ENCODE measurements at regions not wholly inside any gene's neighbourhood (a gene's known extent, or its start where the extent isn't known, plus 50 kb on each side); places are given as distances from the start of the nearest gene placed in this dataset.

DNA sequence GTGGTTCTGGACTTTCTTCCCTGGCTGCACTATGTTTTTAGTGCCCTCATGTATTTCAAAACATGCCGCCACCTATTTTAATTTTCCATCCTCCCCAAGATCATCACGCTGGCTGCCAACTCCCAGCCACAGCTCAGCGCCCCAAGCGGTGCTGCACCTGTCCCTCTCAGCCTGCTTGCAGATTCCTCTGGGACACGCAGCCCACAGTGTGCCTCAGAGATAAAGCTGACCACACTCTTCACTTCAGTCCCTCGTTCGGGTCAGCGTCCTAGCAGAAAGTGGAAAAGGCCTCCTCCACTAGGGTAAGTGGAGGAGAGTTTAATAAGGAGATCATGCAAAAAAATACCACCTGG is 56.2 kb upstream of the CKS2 start:
- intact Hi-C loops (cut with micrococcal nuclease; ENCODE audit: unreplicated experiment), result no loop called here
- CTCF ChIA-PET, result no interaction called here
- no peaks in the 10 kb centered on the region for H3K36me3 ChIP-seq (ENCODE audit: control insufficient read depth, insufficient read depth, low read length)

DNA sequence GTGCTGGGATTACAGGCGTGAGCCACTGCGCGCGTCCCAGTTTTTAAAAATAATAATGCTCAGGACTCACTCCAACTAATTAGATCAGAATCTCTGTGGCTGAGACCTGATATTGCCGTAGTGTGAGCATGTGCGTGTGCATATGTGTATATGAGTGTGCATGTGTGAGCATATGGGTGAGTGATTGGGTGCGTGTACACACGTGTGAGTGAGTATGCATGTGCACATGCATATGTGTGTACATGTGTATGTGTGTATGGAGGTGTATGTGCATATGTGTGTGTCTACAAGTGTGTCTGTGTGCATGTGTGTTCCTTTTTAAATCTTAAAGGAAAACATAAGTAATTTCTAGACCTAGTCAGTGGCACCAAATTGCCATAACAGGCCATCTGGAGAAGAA is 54.8 kb upstream of the CKS2 start:
- Mint-ChIP-seq H3K27me3 (ENCODE audit: insufficient read depth, unreplicated experiment) (no peaks in the 10 kb centered on the region), H3K36me3 (ENCODE audit: insufficient read depth, unreplicated experiment) (no peaks in the 10 kb centered on the region), H3K9me3 (ENCODE audit: unreplicated experiment) (no peaks in the 10 kb centered on the region), H3K4me1 (ENCODE audit: low read depth, unreplicated experiment) (no peaks in the 10 kb centered on the region), H3K27ac (ENCODE audit: unreplicated experiment) (no peak overlapping the region), H3K4me3 (ENCODE audit: unreplicated experiment) (no peak overlapping the region)
- ChIA-PET POLR2A (no interaction called here), CTCF (no interaction called here)
- intact Hi-C loops (cut with micrococcal nuclease; ENCODE audit: unreplicated experiment), result no loop called here
- TF ChIP-seq, protein P1, sequence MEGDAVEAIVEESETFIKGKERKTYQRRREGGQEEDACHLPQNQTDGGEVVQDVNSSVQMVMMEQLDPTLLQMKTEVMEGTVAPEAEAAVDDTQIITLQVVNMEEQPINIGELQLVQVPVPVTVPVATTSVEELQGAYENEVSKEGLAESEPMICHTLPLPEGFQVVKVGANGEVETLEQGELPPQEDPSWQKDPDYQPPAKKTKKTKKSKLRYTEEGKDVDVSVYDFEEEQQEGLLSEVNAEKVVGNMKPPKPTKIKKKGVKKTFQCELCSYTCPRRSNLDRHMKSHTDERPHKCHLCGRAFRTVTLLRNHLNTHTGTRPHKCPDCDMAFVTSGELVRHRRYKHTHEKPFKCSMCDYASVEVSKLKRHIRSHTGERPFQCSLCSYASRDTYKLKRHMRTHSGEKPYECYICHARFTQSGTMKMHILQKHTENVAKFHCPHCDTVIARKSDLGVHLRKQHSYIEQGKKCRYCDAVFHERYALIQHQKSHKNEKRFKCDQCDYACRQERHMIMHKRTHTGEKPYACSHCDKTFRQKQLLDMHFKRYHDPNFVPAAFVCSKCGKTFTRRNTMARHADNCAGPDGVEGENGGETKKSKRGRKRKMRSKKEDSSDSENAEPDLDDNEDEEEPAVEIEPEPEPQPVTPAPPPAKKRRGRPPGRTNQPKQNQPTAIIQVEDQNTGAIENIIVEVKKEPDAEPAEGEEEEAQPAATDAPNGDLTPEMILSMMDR (IDR thresholded peaks at IDR 0.05; ENCODE audit: insufficient read depth in 1 of 2, low read depth in 1 of 2, low read length in 1 of 2, severe bottlenecking in 1 of 2, unreplicated experiment in 1 of 2), result no peak
- DNase-seq, result no peak
- Histone ChIP-seq H3K4me3 (ENCODE audit: low read depth, low read length) (no peak overlapping the region), H3K36me3 (ENCODE audit: control insufficient read depth, insufficient read depth, low read length) (no peaks in the 10 kb centered on the region), H3K4me1 (no peaks in the 10 kb centered on the region), H3K9me3 (no peaks in the 10 kb centered on the region), H3K27me3 (replicated peaks; ENCODE audit: control insufficient read depth, insufficient read depth, low read length) (no peaks in the 10 kb centered on the region)
- no TSS peak for BruUV-seq (replicated peaks)

More for the DNA sequence above, 56.2 kb upstream of the CKS2 start:
- Mint-ChIP-seq H3K36me3 (ENCODE audit: insufficient read depth, unreplicated experiment) (no peaks in the 10 kb centered on the region), H3K4me3 (ENCODE audit: unreplicated experiment) (no peak overlapping the region), H3K27ac (ENCODE audit: unreplicated experiment) (no peak overlapping the region), H3K4me1 (ENCODE audit: low read depth, unreplicated experiment) (no peaks in the 10 kb centered on the region), H3K9me3 (ENCODE audit: unreplicated experiment) (no peaks in the 10 kb centered on the region), H3K27me3 (ENCODE audit: insufficient read depth, unreplicated experiment) (no peaks in the 10 kb centered on the region)
- no peaks in the 10 kb centered on the region for H3K27me3 ChIP-seq (replicated peaks; ENCODE audit: control insufficient read depth, insufficient read depth, low read length)
- H3K9me3 ChIP-seq, result no peaks in the 10 kb centered on the region
- H3K4me1 ChIP-seq, result no peaks in the 10 kb centered on the region
- no peak overlapping the region for H3K4me3 ChIP-seq (ENCODE audit: low read depth, low read length)
- TF ChIP-seq, protein P1 (IDR thresholded peaks at IDR 0.05; ENCODE audit: insufficient read depth in 1 of 2, low read depth in 1 of 2, low read length in 1 of 2, severe bottlenecking in 1 of 2, unreplicated experiment in 1 of 2), result no peak
- no TSS peak for BruUV-seq (replicated peaks)
- no peak for DNase-seq
- POLR2A ChIA-PET, result no interaction called here

DNA sequence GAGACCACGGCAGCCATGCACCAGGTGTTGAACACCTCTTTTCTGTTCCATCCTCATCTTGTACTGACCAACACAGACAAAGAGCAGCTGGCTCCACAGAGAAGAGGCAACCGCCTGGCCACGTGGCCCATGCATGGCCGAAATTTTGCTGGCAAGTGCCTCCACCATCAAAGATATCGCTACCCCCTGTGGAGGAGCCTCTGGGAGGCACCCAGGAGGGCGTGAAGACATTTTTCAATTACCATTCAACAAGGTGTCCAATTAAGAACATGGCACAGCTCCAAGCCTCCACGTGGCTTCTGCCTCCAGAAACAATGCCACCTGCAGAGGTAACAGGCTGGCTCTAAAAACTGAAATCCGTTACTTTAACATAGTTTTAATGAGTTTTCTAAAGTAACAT is 54.4 kb upstream of the CKS2 start:
- intact Hi-C loops (cut with micrococcal nuclease; ENCODE audit: unreplicated experiment), result no loop called here
- no peaks in the 10 kb centered on the region for H3K27me3 ChIP-seq (replicated peaks; ENCODE audit: control insufficient read depth, insufficient read depth, low read length)
- Mint-ChIP-seq H3K27ac (ENCODE audit: unreplicated experiment) (no peak overlapping the region), H3K9me3 (ENCODE audit: unreplicated experiment) (no peaks in the 10 kb centered on the region), H3K36me3 (ENCODE audit: insufficient read depth, unreplicated experiment) (no peaks in the 10 kb centered on the region), H3K4me3 (ENCODE audit: unreplicated experiment) (no peak overlapping the region), H3K4me1 (ENCODE audit: low read depth, unreplicated experiment) (no peaks in the 10 kb centered on the region), H3K27me3 (ENCODE audit: insufficient read depth, unreplicated experiment) (no peaks in the 10 kb centered on the region)
- no peaks in the 10 kb centered on the region for H3K36me3 ChIP-seq (ENCODE audit: control insufficient read depth, insufficient read depth, low read length)
- TF ChIP-seq, protein P1 (IDR thresholded peaks at IDR 0.05; ENCODE audit: insufficient read depth in 1 of 2, low read depth in 1 of 2, low read length in 1 of 2, severe bottlenecking in 1 of 2, unreplicated experiment in 1 of 2), result no peak
- BruUV-seq (replicated peaks), result no TSS peak
- ChIA-PET CTCF (no interaction called here), POLR2A (no interaction called here)
- no peaks in the 10 kb centered on the region for H3K4me1 ChIP-seq
- no peak overlapping the region for H3K4me3 ChIP-seq (ENCODE audit: low read depth, low read length)
- DNase-seq, result no peak
- H3K9me3 ChIP-seq, result no peaks in the 10 kb centered on the region

Measured in Caco-2 (cell line).